ENCODE measurements at regions not wholly inside any gene's neighbourhood (a gene's known extent, or its start where the extent isn't known, plus 50 kb on each side); places are given as distances from the start of the nearest gene placed in this dataset.

GRCh38 chr10:117783698-117784395, 241.3 kb downstream of the EMX2 start:
- Histone ChIP-seq H3K36me3 (ENCODE audit: control insufficient read depth, insufficient read depth, low read length) (no peaks in the 10 kb centered on the region), H3K4me1 (ENCODE audit: control insufficient read depth, insufficient read depth, low read length) (no peaks in the 10 kb centered on the region), H3K4me3 (ENCODE audit: low read depth, low read length) (no peak overlapping the region), H3K9me3 (ENCODE audit: control insufficient read depth, insufficient read depth, low read length) (no peaks in the 10 kb centered on the region), H3K27me3 (ENCODE audit: control insufficient read depth, insufficient read depth, low read length) (no peaks in the 10 kb centered on the region), H3K9ac (ENCODE audit: low read depth, low read length) (no peak overlapping the region)

GRCh38 chr10:117784776-117785175, 242.2 kb downstream of the EMX2 start:
- Histone ChIP-seq H3K36me3 (ENCODE audit: control insufficient read depth, insufficient read depth, low read length) (no peaks in the 10 kb centered on the region), H3K4me3 (ENCODE audit: low read depth, low read length) (no peak overlapping the region), H3K4me1 (ENCODE audit: control insufficient read depth, insufficient read depth, low read length) (no peaks in the 10 kb centered on the region), H3K9ac (ENCODE audit: low read depth, low read length) (no peak overlapping the region), H3K27me3 (ENCODE audit: control insufficient read depth, insufficient read depth, low read length) (no peaks in the 10 kb centered on the region), H3K9me3 (ENCODE audit: control insufficient read depth, insufficient read depth, low read length) (no peaks in the 10 kb centered on the region)

- Histone ChIP-seq H3K4me1 (ENCODE audit: control insufficient read depth, insufficient read depth, low read length) (no peaks in the 10 kb centered on the region), H3K9ac (ENCODE audit: low read depth, low read length) (no peak overlapping the region), H3K9me3 (ENCODE audit: control insufficient read depth, insufficient read depth, low read length) (no peaks in the 10 kb centered on the region), H3K27me3 (ENCODE audit: control insufficient read depth, insufficient read depth, low read length) (no peaks in the 10 kb centered on the region), H3K4me3 (ENCODE audit: low read depth, low read length) (no peak overlapping the region), H3K36me3 (ENCODE audit: control insufficient read depth, insufficient read depth, low read length) (no peaks in the 10 kb centered on the region)
These were observed 246.4 kb downstream of the EMX2 start for GRCh38 chr10:117788911-117789310.

- Histone ChIP-seq H3K4me3 (ENCODE audit: low read depth, low read length) (no peak overlapping the region), H3K4me1 (ENCODE audit: control insufficient read depth, insufficient read depth, low read length) (no peaks in the 10 kb centered on the region), H3K9me3 (ENCODE audit: control insufficient read depth, insufficient read depth, low read length) (no peaks in the 10 kb centered on the region), H3K36me3 (ENCODE audit: control insufficient read depth, insufficient read depth, low read length) (no peaks in the 10 kb centered on the region), H3K9ac (ENCODE audit: low read depth, low read length) (no peak overlapping the region), H3K27me3 (ENCODE audit: control insufficient read depth, insufficient read depth, low read length) (no peaks in the 10 kb centered on the region)
These were observed 247.6 kb downstream of the EMX2 start for GRCh38 chr10:117790179-117790578.

- no peaks in the 10 kb centered on the region for H3K9me3 ChIP-seq (ENCODE audit: control insufficient read depth, insufficient read depth, low read length)
- no peaks in the 10 kb centered on the region for H3K27me3 ChIP-seq (ENCODE audit: control insufficient read depth, insufficient read depth, low read length)
- no peak overlapping the region for H3K9ac ChIP-seq (ENCODE audit: low read depth, low read length)
- no peaks in the 10 kb centered on the region for H3K36me3 ChIP-seq (ENCODE audit: control insufficient read depth, insufficient read depth, low read length)
- H3K4me3 ChIP-seq (ENCODE audit: low read depth, low read length): no peak overlapping the region
- H3K4me1 ChIP-seq (ENCODE audit: control insufficient read depth, insufficient read depth, low read length): no peaks in the 10 kb centered on the region
These were observed 248.1 kb downstream of the EMX2 start for GRCh38 chr10:117790621-117791020.

- H3K4me3 ChIP-seq (ENCODE audit: low read depth, low read length): no peak overlapping the region
- no peak overlapping the region for H3K9ac ChIP-seq (ENCODE audit: low read depth, low read length)
- H3K4me1 ChIP-seq (ENCODE audit: control insufficient read depth, insufficient read depth, low read length): no peaks in the 10 kb centered on the region
- no peaks in the 10 kb centered on the region for H3K9me3 ChIP-seq (ENCODE audit: control insufficient read depth, insufficient read depth, low read length)
- H3K36me3 ChIP-seq (ENCODE audit: control insufficient read depth, insufficient read depth, low read length): no peaks in the 10 kb centered on the region
- H3K27me3 ChIP-seq (ENCODE audit: control insufficient read depth, insufficient read depth, low read length): no peaks in the 10 kb centered on the region
These were observed 249.7 kb downstream of the EMX2 start for GRCh38 chr10:117792214-117792613.

GRCh38 chr10:117796130-117796745, 250.5 kb downstream of the RAB11FIP2 start:
- Histone ChIP-seq H3K9me3 (ENCODE audit: control insufficient read depth, insufficient read depth, low read length) (no peaks in the 10 kb centered on the region), H3K4me3 (ENCODE audit: low read depth, low read length) (no peak overlapping the region), H3K9ac (ENCODE audit: low read depth, low read length) (no peak overlapping the region), H3K4me1 (ENCODE audit: control insufficient read depth, insufficient read depth, low read length) (no peaks in the 10 kb centered on the region), H3K27me3 (ENCODE audit: control insufficient read depth, insufficient read depth, low read length) (no peaks in the 10 kb centered on the region), H3K36me3 (ENCODE audit: control insufficient read depth, insufficient read depth, low read length) (no peaks in the 10 kb centered on the region)

- Histone ChIP-seq H3K36me3 (ENCODE audit: control insufficient read depth, insufficient read depth, low read length) (no peaks in the 10 kb centered on the region), H3K9ac (ENCODE audit: low read depth, low read length) (no peak overlapping the region), H3K4me3 (ENCODE audit: low read depth, low read length) (no peak overlapping the region), H3K4me1 (ENCODE audit: control insufficient read depth, insufficient read depth, low read length) (no peaks in the 10 kb centered on the region), H3K9me3 (ENCODE audit: control insufficient read depth, insufficient read depth, low read length) (no peaks in the 10 kb centered on the region), H3K27me3 (ENCODE audit: control insufficient read depth, insufficient read depth, low read length) (no peaks in the 10 kb centered on the region)
These were observed 249.4 kb downstream of the RAB11FIP2 start for GRCh38 chr10:117797296-117797695.

- no peaks in the 10 kb centered on the region for H3K4me1 ChIP-seq (ENCODE audit: control insufficient read depth, insufficient read depth, low read length)
- H3K36me3 ChIP-seq (ENCODE audit: control insufficient read depth, insufficient read depth, low read length): no peaks in the 10 kb centered on the region
- no peak overlapping the region for H3K9ac ChIP-seq (ENCODE audit: low read depth, low read length)
- no peaks in the 10 kb centered on the region for H3K27me3 ChIP-seq (ENCODE audit: control insufficient read depth, insufficient read depth, low read length)
- H3K4me3 ChIP-seq (ENCODE audit: low read depth, low read length): no peak overlapping the region
- H3K9me3 ChIP-seq (ENCODE audit: control insufficient read depth, insufficient read depth, low read length): no peaks in the 10 kb centered on the region
These were observed 245.1 kb downstream of the RAB11FIP2 start for GRCh38 chr10:117801691-117802090.

- Histone ChIP-seq H3K27me3 (ENCODE audit: control insufficient read depth, insufficient read depth, low read length) (no peaks in the 10 kb centered on the region), H3K4me3 (ENCODE audit: low read depth, low read length) (no peak overlapping the region), H3K9ac (ENCODE audit: low read depth, low read length) (no peak overlapping the region)
These were observed 242.2 kb downstream of the RAB11FIP2 start for GRCh38 chr10:117804470-117805011.

GRCh38 chr10:117805139-117805538, 241.6 kb downstream of the RAB11FIP2 start:
- Histone ChIP-seq H3K36me3 (ENCODE audit: control insufficient read depth, insufficient read depth, low read length) (no peaks in the 10 kb centered on the region), H3K9me3 (ENCODE audit: control insufficient read depth, insufficient read depth, low read length) (no peaks in the 10 kb centered on the region), H3K27me3 (ENCODE audit: control insufficient read depth, insufficient read depth, low read length) (no peaks in the 10 kb centered on the region), H3K4me1 (ENCODE audit: control insufficient read depth, insufficient read depth, low read length) (no peaks in the 10 kb centered on the region), H3K4me3 (ENCODE audit: low read depth, low read length) (no peak overlapping the region), H3K9ac (ENCODE audit: low read depth, low read length) (no peak overlapping the region)

More at GRCh38 chr10:117804470-117805011, 242.2 kb downstream of the RAB11FIP2 start:
- H3K36me3 ChIP-seq (ENCODE audit: control insufficient read depth, insufficient read depth, low read length): no peaks in the 10 kb centered on the region
- no peaks in the 10 kb centered on the region for H3K9me3 ChIP-seq (ENCODE audit: control insufficient read depth, insufficient read depth, low read length)
- H3K4me1 ChIP-seq (ENCODE audit: control insufficient read depth, insufficient read depth, low read length): no peaks in the 10 kb centered on the region

GRCh38 chr10:117807441-117807840, 239.3 kb downstream of the RAB11FIP2 start:
- Histone ChIP-seq H3K9me3 (ENCODE audit: control insufficient read depth, insufficient read depth, low read length) (no peaks in the 10 kb centered on the region), H3K4me3 (ENCODE audit: low read depth, low read length) (no peak overlapping the region), H3K36me3 (ENCODE audit: control insufficient read depth, insufficient read depth, low read length) (no peaks in the 10 kb centered on the region), H3K9ac (ENCODE audit: low read depth, low read length) (no peak overlapping the region), H3K27me3 (ENCODE audit: control insufficient read depth, insufficient read depth, low read length) (no peaks in the 10 kb centered on the region), H3K4me1 (ENCODE audit: control insufficient read depth, insufficient read depth, low read length) (no peaks in the 10 kb centered on the region)
